HUES6 (cell line): ENCODE measurements at regions not wholly inside any gene's neighbourhood (a gene's known extent, or its start where the extent isn't known, plus 50 kb on each side); places are given as distances from the start of the nearest gene placed in this dataset.
"Not testable (repeated sequence)": the region's sequence is repeated elsewhere in the genome, so short reads cannot be mapped to it uniquely, and the experiment has no call there.

Experiments
- H3K27ac ChIP-seq: 2 replicates; pipeline ENCODE4 v1.7.0; 2013; ENCODE audit warnings: low read depth, mild to moderate bottlenecking, low read length, inconsistent platforms
- H3K27me3 ChIP-seq: 2 replicates; pipeline ENCODE4 v1.6.1; 2013; ENCODE audit warnings: low read length; ENCODE audit not compliant: control insufficient read depth, insufficient read depth
- H3K36me3 ChIP-seq: 2 replicates; pipeline ENCODE4 v1.6.1; 2013; ENCODE audit warnings: low read length; ENCODE audit not compliant: control insufficient read depth, insufficient read depth
- H3K4me1 ChIP-seq: 2 replicates; pipeline ENCODE4 v1.6.1; 2013; ENCODE audit warnings: low read length; ENCODE audit not compliant: control insufficient read depth, insufficient read depth
- H3K4me3 ChIP-seq: 2 replicates; pipeline ENCODE4 v1.5.1; 2013; ENCODE audit warnings: low read depth, low read length
- H3K9ac ChIP-seq: one replicate; pipeline ENCODE4 v1.6.1; 2013; ENCODE audit warnings: mild to moderate bottlenecking, low read length
- H3K9me3 ChIP-seq: 2 replicates; pipeline ENCODE4 v1.6.1; 2013; ENCODE audit warnings: low read depth, low read length; ENCODE audit not compliant: control insufficient read depth, insufficient read depth

DNA sequence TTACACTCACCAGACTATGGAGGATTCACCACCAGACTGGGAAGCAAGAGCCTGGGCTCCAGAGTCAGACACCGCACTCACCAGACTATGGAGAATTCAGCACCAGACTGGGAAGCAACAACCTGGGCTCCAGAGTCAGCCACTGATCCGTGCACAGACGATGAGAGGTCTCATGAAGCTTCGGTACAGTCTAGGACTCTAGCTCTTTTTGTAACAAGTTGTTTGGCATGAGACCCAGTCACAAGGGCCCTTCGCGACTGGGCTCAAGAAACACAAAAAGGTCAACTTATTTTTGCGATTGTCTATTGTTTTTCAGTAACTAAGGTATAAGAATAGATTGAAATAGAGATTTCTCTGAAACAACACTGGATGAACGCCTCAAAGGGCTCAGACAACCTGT, 192.7 kb upstream of the ADAMTSL1 start:
- Histone ChIP-seq H3K36me3 (no peaks in the 10 kb centered on the region), H3K4me3 (no peak overlapping the region), H3K9ac (no peak overlapping the region), H3K27me3 (no peaks in the 10 kb centered on the region), H3K9me3 (no peaks in the 10 kb centered on the region), H3K27ac (no peak overlapping the region), H3K4me1 (peaks cover 7% of the 10 kb centered on the region; the same call in 1 of the 2 replicates)

DNA sequence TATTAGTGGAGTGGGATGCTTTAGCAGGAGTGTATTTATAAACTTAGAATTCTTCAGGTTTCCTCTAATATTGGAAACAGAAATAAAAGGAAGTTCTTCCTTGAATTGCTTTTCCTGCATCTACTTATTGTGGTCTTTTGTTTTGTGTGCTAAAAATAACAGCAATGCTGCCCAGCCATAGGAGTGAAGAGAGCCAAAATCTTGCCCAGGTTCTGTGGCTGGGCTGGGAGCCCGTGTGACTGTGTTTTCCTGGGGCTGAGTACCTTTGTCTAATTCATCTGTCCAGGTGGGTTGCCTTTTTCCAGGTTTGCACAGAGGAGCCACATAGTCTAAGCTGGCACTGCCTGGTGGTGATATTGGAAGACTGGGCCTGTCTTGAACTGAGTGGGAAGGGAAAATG, 179.7 kb upstream of the ADAMTSL1 start:
- Histone ChIP-seq H3K4me1 (no peaks in the 10 kb centered on the region), H3K4me3 (no peak overlapping the region), H3K36me3 (no peaks in the 10 kb centered on the region), H3K9me3 (no peaks in the 10 kb centered on the region), H3K27me3 (no peaks in the 10 kb centered on the region), H3K9ac (no peak overlapping the region), H3K27ac (no peak overlapping the region)

DNA sequence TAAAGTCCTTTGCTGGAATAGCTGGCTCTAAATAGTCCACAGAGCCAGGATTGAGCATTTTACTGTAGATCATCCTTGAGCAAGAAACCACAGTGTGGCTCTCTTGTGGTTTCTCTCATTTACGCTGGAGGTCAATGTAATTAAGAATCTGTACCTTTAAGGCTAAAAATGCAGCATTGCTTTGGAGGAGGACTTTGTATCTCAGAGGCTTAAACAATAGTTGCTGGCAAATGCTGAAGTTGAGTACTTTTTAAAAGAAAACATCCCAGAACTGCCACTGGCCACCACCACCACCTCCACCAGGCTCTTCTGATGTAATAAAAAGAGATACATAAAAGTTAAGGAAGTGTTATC, 177.3 kb upstream of the ADAMTSL1 start:
- Histone ChIP-seq H3K9me3 (no peaks in the 10 kb centered on the region), H3K36me3 (no peaks in the 10 kb centered on the region), H3K9ac (no peak overlapping the region), H3K4me3 (no peak overlapping the region), H3K27ac (no peak overlapping the region), H3K4me1 (no peaks in the 10 kb centered on the region), H3K27me3 (no peaks in the 10 kb centered on the region)

DNA sequence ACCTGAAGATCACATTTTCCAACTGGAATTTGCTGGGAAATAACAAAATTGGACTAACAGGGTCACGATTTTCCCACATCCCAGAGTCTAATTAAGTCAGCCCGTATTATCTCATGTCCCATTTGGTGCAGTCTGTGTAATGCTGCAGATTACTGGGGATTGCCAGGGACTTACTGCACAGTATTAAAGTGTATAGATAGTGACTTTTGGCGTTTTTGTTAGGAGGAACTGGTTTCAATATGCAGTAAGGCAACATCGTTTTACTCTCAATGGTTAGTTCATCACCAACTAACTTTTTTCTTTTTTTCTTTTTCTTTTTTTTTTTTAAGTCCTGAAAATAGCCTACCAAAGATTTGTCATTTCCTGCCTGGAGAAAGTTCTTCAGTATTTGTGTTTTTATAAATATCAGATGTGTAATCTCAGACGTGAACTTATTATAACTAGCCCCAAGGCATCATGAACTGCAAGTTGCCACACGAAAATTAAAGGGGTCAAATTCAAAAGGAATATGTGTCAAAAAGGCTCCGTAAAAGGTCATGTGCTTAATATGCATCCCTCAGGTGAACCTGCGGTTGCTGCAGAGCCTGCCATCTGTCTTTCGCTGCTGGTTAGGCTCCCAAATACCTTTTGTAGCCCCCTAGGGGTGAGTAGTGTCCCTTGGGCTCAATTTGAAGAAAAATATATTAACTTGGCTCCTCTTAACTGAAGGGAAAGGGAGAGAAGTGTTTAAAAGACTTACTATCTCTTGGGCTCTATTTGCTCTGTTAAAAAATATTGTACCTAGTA, 176.7 kb upstream of the ADAMTSL1 start:
- Histone ChIP-seq H3K4me1 (no peaks in the 10 kb centered on the region), H3K9ac (no peak overlapping the region), H3K9me3 (no peaks in the 10 kb centered on the region), H3K27me3 (no peaks in the 10 kb centered on the region), H3K36me3 (no peaks in the 10 kb centered on the region), H3K4me3 (no peak overlapping the region), H3K27ac (no peak overlapping the region)

DNA sequence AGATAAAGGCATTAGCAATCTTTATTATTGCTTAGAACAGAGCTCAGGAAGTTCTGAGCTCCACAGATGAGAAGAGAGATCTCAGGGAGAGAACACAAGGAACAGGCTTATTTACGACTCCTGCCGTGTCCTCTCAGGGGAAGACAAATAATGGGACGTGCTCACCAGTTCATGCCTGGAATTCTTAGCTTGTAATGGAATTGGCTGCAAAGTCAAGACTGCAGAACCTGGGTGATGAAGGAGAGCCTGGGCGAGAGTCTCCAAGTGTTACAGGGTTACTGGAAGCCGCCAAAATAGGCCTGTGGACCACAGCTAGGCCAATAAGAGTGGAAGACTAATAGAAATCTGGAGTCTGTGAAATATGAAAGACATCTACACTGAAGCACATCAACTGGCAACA, 174.5 kb upstream of the ADAMTSL1 start:
- H3K27me3 ChIP-seq, result no peaks in the 10 kb centered on the region
- H3K27ac ChIP-seq, result no peak overlapping the region
- H3K9me3 ChIP-seq, result no peaks in the 10 kb centered on the region
- H3K36me3 ChIP-seq, result no peaks in the 10 kb centered on the region
- H3K9ac ChIP-seq, result no peak overlapping the region
- H3K4me1 ChIP-seq, result no peaks in the 10 kb centered on the region
- no peak overlapping the region for H3K4me3 ChIP-seq

DNA sequence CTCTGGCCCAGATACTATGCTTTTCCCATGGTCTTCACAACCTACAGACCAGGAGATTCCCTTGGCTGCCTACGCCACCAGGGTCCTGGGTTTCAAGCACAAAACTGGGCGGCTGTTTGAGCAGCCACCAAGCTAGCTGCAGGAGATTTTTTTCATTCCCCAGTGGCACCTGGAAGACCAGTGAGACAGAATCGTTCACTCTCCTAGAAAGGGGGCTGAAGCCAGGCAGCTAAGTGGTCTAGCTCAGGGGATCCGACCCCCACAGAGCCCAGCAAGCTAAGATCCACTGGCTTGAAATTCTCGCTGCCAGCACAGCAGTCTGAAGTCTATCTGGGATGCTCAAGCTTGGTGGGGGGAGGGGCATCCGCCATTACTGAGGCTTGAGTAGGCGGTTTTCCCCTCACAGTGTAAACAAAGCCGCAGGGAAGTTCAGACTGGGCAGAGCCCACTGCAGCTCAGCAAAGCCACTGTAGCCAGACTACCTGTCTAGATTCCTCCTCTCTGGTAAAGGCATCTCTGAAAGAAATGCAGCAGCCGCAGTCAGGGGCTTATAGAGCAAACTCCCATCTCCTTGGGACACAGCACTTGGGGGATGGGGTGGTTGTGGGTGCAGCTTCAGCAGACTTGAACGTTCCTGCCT, 168.7 kb upstream of the ADAMTSL1 start:
- H3K4me1 ChIP-seq, result peaks cover 12% of the 10 kb centered on the region
- not testable (repeated sequence) for H3K4me3 ChIP-seq, H3K36me3 ChIP-seq, H3K27ac ChIP-seq, H3K9me3 ChIP-seq, H3K9ac ChIP-seq, H3K27me3 ChIP-seq

DNA sequence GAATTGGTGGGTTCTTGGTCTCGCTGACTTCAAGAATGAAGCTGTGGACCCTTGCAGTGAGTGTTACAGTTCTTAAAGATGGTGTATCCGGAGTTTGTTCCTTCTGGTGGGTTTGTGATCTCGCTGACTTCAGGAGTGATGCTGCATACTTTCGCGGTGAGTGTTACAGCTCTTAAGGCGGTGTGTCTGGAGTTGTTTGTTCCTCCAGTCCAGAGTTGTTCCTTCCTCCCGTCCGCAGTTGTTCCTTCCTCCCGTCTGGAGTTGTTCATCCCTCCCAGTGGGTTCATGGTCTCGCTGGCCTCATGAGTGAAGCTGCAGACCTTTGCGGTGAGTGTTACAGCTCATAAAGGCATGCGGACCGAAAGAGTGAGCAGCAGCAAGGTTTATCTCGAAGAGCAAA, 159.6 kb upstream of the ADAMTSL1 start:
- Histone ChIP-seq H3K27me3 (no peaks in the 10 kb centered on the region), H3K4me3 (no peak overlapping the region), H3K27ac (no peak overlapping the region), H3K4me1 (no peaks in the 10 kb centered on the region), H3K9ac (no peak overlapping the region), H3K36me3 (no peaks in the 10 kb centered on the region), H3K9me3 (peaks cover 12% of the 10 kb centered on the region; the same call in 1 of the 2 replicates)

DNA sequence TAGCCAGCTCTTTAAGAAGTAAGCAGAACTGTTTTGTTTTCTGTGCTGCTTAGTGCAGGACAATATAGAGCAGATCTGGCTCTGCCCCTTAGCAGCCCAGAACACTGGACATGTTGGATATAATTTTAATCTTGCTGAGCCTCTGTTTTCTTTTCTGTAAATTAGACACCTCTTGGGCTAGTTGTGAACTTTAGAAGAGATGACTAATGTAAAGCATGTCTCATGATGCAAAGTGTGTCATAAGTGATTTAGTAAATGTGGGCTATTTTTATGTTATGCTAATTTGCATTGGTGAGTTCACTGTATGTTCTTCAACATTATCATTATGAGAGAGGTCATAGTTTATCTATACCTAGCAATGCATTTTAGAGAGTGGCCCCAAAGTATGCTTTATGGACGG, 156.1 kb upstream of the ADAMTSL1 start:
- Histone ChIP-seq H3K36me3 (no peaks in the 10 kb centered on the region), H3K9ac (no peak overlapping the region), H3K4me1 (no peaks in the 10 kb centered on the region), H3K9me3 (peaks cover 12% of the 10 kb centered on the region; the same call in 1 of the 2 replicates), H3K27me3 (no peaks in the 10 kb centered on the region), H3K4me3 (no peak overlapping the region), H3K27ac (no peak overlapping the region)

DNA sequence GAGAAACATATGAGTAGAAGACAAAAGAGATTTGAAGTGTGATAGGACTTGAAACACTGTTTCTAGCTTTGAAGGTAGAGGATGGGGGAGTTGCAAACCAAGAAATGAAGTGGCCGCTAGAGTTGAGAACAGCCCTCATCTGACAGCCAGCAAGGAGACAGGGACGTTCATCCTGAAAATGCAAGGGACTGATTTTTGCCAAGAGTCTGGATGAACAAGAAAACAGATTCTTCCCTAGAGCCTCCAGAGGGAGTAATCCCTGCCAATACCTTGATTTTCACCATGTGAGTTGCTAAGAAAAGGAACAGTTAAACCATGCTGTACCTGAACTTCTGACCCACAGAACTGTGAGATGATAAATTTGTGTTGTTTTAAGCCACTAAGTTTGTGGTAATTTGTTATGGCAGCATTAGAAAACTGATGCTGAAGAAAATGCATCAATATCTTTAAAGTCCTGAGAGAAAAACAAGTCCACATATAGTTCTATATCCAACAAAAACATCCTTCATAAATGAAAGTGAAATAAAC, 154.0 kb upstream of the ADAMTSL1 start:
- Histone ChIP-seq H3K9me3 (peaks cover 12% of the 10 kb centered on the region; the same call in 1 of the 2 replicates), H3K4me3 (no peak overlapping the region)

DNA sequence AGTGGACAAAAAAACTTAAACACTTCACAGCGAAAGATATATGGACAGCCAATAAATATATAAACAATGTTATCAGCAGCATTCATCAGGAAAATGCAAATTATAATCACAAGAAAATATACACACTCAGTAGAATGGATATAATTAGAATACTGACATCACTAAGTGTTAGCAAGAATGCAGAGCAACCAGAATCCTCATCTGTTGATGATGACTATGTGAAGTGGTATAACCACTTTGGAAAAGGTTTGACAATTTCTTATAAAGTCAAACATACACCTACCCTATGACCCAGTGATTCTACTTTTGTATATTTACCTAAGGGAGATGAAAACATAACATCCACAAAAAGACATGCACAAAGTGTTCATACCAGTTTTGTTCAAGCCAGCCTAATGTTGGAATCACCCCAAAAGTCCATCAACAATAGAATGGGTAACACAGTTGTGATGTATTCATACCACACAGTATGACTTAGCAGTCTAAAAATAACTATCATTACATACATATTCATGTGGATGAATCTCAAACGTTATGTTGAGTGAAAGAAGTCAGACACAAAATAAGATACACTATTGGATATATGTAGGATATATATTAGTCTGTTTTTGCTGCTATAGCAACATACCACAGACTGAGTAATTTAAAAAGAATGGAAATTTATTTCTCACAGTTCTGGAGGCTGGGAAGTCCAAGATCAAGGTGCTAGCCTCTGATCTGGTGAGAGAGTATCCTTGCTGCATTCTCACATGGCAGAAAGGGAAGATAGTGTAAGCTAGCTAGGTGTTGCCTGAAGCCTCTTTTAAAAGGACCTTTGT, 148.8 kb upstream of the ADAMTSL1 start:
- Histone ChIP-seq H3K27me3 (no peaks in the 10 kb centered on the region), H3K9me3 (peaks cover 6% of the 10 kb centered on the region; the same call in 1 of the 2 replicates), H3K9ac (no peak overlapping the region), H3K4me1 (no peaks in the 10 kb centered on the region), H3K4me3 (no peak overlapping the region), H3K36me3 (no peaks in the 10 kb centered on the region), H3K27ac (no peak overlapping the region)

More for the DNA sequence above, 154.0 kb upstream of the ADAMTSL1 start:
- no peaks in the 10 kb centered on the region for H3K4me1 ChIP-seq
- H3K9ac ChIP-seq, result no peak overlapping the region
- H3K27ac ChIP-seq, result no peak overlapping the region
- H3K36me3 ChIP-seq, result no peaks in the 10 kb centered on the region
- H3K27me3 ChIP-seq, result no peaks in the 10 kb centered on the region

DNA sequence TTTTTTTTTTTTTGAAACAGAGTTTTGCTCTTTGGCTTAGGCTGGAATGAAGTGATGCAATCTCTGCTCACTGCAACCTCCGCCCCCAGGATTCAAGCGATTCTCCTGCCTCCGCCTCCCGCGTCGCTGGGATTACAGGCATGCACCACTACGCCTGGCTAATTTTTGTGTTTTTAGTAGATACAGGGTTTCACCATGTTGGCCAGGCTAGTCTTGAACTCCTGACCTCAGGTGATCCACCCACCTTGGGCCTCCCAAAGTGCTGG, 148.3 kb upstream of the ADAMTSL1 start:
- H3K4me3 ChIP-seq, H3K36me3 ChIP-seq: not testable (repeated sequence)

More for the DNA sequence above, 148.3 kb upstream of the ADAMTSL1 start:
- H3K9me3 ChIP-seq, H3K27ac ChIP-seq, H3K27me3 ChIP-seq, H3K9ac ChIP-seq, H3K4me1 ChIP-seq: not testable (repeated sequence)
